Small intestine (tissue), 7 donors: ENCODE measurements at regions not wholly inside any gene's neighbourhood (a gene's known extent, or its start where the extent isn't known, plus 50 kb on each side); places are given as distances from the start of the nearest gene placed in this dataset.
A peak's percentile ranks its signal among the peaks of the same experiment; 100 is the strongest.

ENCODE experiments used
- DNase-seq, 2 donors: peaks; one replicate each; pipeline versions ENCODE4 v3.0.0 to v3.0.0-alpha.2; 2013
- FAIRE-seq: peaks from 2 replicates; lab custom pipeline; 2012; peaks lifted over from hg19 to GRCh38; lab: Jason Lieb, UNC
- H3K27ac ChIP-seq, 3 donors: one replicate each; pipeline ENCODE4 v1.5.1; 2013; ENCODE audit warnings: low read length in 2 of 3, mild to moderate bottlenecking in 2 of 3, control low read depth in 1 of 3, inconsistent platforms in 1 of 3, low read depth in 1 of 3, moderate library complexity in 1 of 3
- H3K27me3 ChIP-seq, 3 donors: one replicate each; pipeline ENCODE4 v1.6.1; 2013; ENCODE audit warnings: low read length in 3 of 3, inconsistent platforms in 1 of 3; ENCODE audit not compliant: control insufficient read depth in 3 of 3, insufficient read depth in 3 of 3
- H3K36me3 ChIP-seq, 3 donors: one replicate each; pipeline ENCODE4 v1.6.1; 2013; ENCODE audit warnings: low read length in 3 of 3, inconsistent platforms in 1 of 3, low read depth in 1 of 3, mild to moderate bottlenecking in 1 of 3, moderate library complexity in 1 of 3; ENCODE audit not compliant: control insufficient read depth in 3 of 3, insufficient read depth in 2 of 3
- H3K4me1 ChIP-seq, 3 donors: one replicate each; pipeline ENCODE4 v1.6.1; 2013; ENCODE audit warnings: low read length in 2 of 3, inconsistent platforms in 1 of 3, low read depth in 1 of 3, mild to moderate bottlenecking in 1 of 3, moderate library complexity in 1 of 3; ENCODE audit not compliant: control insufficient read depth in 3 of 3, insufficient read depth in 2 of 3
- H3K4me3 ChIP-seq, 3 donors: one replicate each; pipeline ENCODE4 v1.5.1; 2013; ENCODE audit warnings: low read length in 3 of 3, control low read depth in 1 of 3, inconsistent platforms in 1 of 3, low read depth in 1 of 3, mild to moderate bottlenecking in 1 of 3, moderate library complexity in 1 of 3
- H3K9me3 ChIP-seq, 2 donors: one replicate each; pipeline ENCODE4 v1.6.1; 2013; ENCODE audit warnings: low read depth in 1 of 2, low read length in 1 of 2; ENCODE audit not compliant: control insufficient read depth in 2 of 2, insufficient read depth in 1 of 2
- WGBS, 3 donors: extraction: QIAGEN DNeasy Blood & Tissue Kit; methylation state at CpG; one replicate each; pipeline ENCODE4 v1.1.7; 2013; 5-methylcytosine and 5-hydroxymethylcytosine counted together
- donor health status: healthy with polysubstance abuse.
- donor health status: control.
- donor health status: control.
- donor health status: Bipolar disorder and iron deficiency.
- donor health status: healthy.

DNA sequence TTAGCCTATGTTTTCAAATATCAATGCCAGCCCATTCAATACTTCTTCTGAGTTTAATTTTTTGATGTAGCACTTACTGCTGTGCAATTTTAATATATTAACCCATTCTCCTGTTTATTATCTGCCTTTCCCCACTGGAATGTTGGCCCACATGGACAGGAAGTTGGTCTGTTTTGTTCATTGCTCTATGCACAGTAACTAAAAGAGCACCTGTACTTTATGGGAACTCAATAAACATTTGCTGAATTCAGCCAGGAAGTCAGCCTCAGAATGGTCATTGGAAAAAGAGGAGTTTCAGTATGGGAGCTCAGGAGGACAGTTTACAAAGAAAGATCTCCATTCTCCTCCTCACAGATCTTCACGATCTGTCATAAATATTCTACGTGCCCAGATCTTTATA is 510.5 kb upstream of the AGA start:
- Histone ChIP-seq H3K36me3 (no peaks in the 10 kb centered on the region), H3K27me3 (no peaks in the 10 kb centered on the region), H3K4me3 (no peak overlapping the region), H3K4me1 (no peaks in the 10 kb centered on the region), H3K9me3 (no peaks in the 10 kb centered on the region), H3K27ac (no peak overlapping the region)
- FAIRE-seq, result no peak
- no peak for DNase-seq
- 88 to 98% (median 95%) methylated on average over 2 of the region's 2 CpGs for WGBS, 3 donors

DNA sequence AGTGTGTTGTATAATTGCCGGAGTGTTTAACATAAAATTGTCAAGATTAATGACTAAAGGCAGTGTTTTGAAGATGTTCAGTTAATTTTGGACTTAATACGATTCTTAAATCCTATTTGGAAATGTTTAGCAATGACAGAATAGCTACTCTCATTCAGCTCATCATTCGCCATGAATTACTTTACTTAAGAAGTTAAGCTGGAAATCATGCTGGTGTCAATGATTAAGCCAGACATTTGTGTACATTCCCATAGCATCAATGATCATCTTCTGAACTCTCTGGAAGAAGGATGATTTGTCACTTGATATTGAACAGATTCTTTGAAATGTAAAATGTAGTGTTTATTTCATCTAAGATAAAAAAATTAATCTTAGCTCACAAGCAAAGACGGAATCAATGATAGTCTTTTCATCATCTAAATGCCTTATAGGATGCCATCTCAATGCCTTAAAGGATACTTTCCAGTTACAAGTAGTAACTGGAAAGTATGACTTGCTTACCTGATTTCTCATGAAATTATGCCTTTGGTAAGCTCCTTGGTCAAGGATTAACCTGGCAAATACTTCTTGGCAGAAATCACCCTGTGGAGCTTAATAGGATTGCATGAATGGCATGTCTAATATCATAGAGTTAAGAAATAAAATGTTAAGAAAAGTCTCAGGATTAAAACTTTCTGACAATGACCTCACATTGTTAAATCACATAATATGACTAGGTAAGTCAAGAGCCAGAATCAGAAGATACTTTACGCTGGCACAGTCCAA is 515.5 kb upstream of the AGA start:
- Histone ChIP-seq H3K4me3 (no peak overlapping the region), H3K9me3 (no peaks in the 10 kb centered on the region), H3K36me3 (no peaks in the 10 kb centered on the region), H3K4me1 (no peaks in the 10 kb centered on the region), H3K27ac (no peak overlapping the region), H3K27me3 (no peaks in the 10 kb centered on the region)
- DNase-seq, result no peak
- 79 to 88% (median 85%) methylated on average over 5 of the region's 5 CpGs for WGBS, 3 donors
- no peak for FAIRE-seq

DNA sequence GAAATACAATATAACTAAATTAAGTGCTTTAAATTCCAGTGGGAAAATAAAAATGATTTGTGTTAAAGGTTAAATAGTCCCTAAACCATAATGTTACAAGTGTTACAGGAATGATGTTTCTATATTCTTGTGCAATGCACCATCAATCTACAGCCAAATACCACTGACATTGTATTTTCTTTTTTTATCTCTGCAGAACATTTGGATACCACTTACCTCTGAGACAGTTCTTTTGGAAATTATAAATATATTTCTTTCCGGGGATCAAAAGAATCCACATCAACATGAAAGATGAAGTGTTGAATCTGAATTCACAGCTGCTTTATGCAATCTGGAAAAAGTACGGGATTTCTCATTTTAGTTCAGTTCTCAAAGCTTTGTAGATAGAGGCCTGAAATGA is 518.3 kb upstream of the AGA start:
- no peaks in the 10 kb centered on the region for H3K4me1 ChIP-seq
- no peak overlapping the region for H3K27ac ChIP-seq
- DNase-seq, result no peak
- 82 to 93% (median 84%) methylated on average over 2 of the region's 2 CpGs for WGBS, 3 donors
- peak; percentile 15 for FAIRE-seq
- no peaks in the 10 kb centered on the region for H3K9me3 ChIP-seq
- H3K36me3 ChIP-seq, result no peaks in the 10 kb centered on the region
- no peaks in the 10 kb centered on the region for H3K27me3 ChIP-seq
- no peak overlapping the region for H3K4me3 ChIP-seq

GRCh38 chr4:177961761-177962380 is 519.6 kb upstream of the AGA start:
- no peak for FAIRE-seq
- WGBS, 3 donors, result 54 to 75% (median 57%) methylated on average over 2 of the region's 2 CpGs
- no peak overlapping the region for H3K27ac ChIP-seq
- H3K4me1 ChIP-seq, result no peaks in the 10 kb centered on the region
- H3K36me3 ChIP-seq, result no peaks in the 10 kb centered on the region
- no peak overlapping the region for H3K4me3 ChIP-seq
- peak; percentile 55 to 64 for DNase-seq
- no peaks in the 10 kb centered on the region for H3K27me3 ChIP-seq
- no peaks in the 10 kb centered on the region for H3K9me3 ChIP-seq

DNA sequence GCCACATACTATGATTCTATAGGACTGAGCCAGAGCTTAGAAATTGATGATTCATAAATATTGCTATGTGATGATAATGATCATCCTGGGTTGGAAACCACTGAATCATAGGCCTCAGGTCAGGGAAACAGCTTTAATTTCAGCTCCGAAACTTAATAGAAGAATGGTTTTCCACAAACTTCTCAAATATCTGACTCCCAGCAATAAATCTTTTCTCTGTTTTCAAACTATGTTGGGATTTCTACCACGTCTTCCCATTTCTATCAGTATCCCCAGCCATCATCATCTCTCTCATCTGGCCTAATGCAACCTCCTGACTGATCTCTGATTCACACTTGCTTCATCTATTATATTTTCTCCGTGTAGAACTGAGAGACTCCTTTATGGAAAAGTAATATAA is 521.8 kb upstream of the AGA start:
- Histone ChIP-seq H3K36me3 (no peaks in the 10 kb centered on the region), H3K4me1 (no peaks in the 10 kb centered on the region), H3K9me3 (no peaks in the 10 kb centered on the region), H3K4me3 (no peak overlapping the region), H3K27ac (no peak overlapping the region), H3K27me3 (no peaks in the 10 kb centered on the region)
- FAIRE-seq (no peak), DNase-seq (no peak)
- WGBS, 3 donors, result 76 to 83% (median 79%) methylated on average over 3 of the region's 3 CpGs

- no peaks in the 10 kb centered on the region for H3K36me3 ChIP-seq
- DNase-seq (no peak), FAIRE-seq (no peak)
- H3K27me3 ChIP-seq, result no peaks in the 10 kb centered on the region
- 33 to 84% (median 53%) methylated on average over 2 of the region's 2 CpGs for WGBS, 3 donors
- no peak overlapping the region for H3K27ac ChIP-seq
- no peaks in the 10 kb centered on the region for H3K9me3 ChIP-seq
- H3K4me3 ChIP-seq, result no peak overlapping the region
- no peaks in the 10 kb centered on the region for H3K4me1 ChIP-seq
Observed at GRCh38 chr4:177964693-177965168, 522.5 kb upstream of the AGA start.

DNA sequence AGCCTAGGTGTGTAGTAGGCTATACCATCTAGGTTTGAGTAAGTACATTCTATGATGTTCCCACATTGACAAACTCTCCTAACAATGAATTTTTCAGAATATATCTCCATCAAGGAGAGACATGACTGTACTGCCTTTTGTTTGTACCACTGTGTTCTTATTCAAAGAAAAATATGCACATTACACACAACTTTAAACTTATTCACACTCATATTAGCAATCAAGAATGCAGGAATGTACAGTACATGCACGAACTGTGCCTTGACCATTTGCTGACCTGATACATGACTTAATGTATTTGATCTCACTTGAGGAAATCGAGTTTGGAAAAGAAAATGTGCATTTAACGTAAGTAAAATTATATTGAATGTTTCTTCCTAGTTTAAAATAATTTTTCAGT is 525.1 kb upstream of the AGA start:
- Histone ChIP-seq H3K9me3 (no peaks in the 10 kb centered on the region), H3K36me3 (no peaks in the 10 kb centered on the region), H3K27ac (no peak overlapping the region), H3K27me3 (no peaks in the 10 kb centered on the region), H3K4me1 (no peaks in the 10 kb centered on the region), H3K4me3 (no peak overlapping the region)
- 51 to 80% (median 71%) methylated on average over 3 of the region's 3 CpGs for WGBS, 3 donors
- FAIRE-seq (no peak), DNase-seq (no peak)

DNA sequence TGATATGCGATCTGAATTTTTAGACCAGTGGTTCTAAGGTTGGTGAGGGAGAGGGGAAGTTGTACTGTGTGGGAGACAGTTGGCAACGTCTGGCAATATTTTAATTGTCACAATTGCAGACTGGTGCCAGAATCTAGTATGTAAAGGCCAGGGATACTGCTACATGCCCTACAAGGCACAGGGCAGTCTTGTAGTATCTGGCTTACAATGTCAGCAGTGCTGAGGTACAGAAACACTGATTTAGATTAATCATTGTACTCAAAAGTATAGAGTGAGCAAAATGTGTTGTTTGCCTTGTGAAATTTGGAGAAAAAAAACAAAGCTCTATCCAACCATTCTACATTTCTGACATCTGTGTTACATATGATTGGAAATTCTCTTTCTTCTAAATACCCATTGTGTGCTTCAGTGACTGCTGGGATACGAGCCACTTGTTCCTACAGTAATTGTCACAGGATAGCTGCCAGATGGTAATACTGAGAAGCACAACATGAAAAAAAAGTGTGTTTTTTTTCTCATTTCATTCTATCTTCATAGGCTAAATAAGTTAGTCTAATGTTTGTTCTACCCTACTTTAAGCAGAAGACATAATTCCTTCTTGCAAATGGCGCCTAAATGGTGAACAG is 526.7 kb upstream of the AGA start:
- FAIRE-seq (no peak), DNase-seq (no peak)
- Histone ChIP-seq H3K36me3 (no peaks in the 10 kb centered on the region), H3K9me3 (no peaks in the 10 kb centered on the region), H3K4me1 (no peaks in the 10 kb centered on the region), H3K4me3 (no peak overlapping the region), H3K27me3 (no peaks in the 10 kb centered on the region), H3K27ac (no peak overlapping the region)
- 65 to 81% (median 71%) methylated on average over 4 of the region's 4 CpGs for WGBS, 3 donors
